K562 (cell line): ENCODE measurements at regions not wholly inside any gene's neighbourhood (a gene's known extent, or its start where the extent isn't known, plus 50 kb on each side); places are given as distances from the start of the nearest gene placed in this dataset.

Experiments
- CHD7 ChIP-seq: fragments of 200-600 bp; sonication (generic); IDR thresholded peaks from one replicate; pipeline ENCODE4 v1.6.1; 2012; ENCODE audit warnings: mild to moderate bottlenecking, low read depth, low read length, inconsistent platforms
- CTCF ChIP-seq, 3 experiments: IDR thresholded peaks in 2 of 3; conservative IDR thresholded peaks in 1 of 3; 2 replicates each; pipeline ENCODE4 v1.5.1; 2011 to 2012; ENCODE audit warnings: low read length in 3 of 3, mild to moderate bottlenecking in 3 of 3, control low read depth in 2 of 3, improper control_type of control experiment in 1 of 3, inconsistent platforms in 1 of 3, low read depth in 1 of 3, mixed read lengths in 1 of 3, moderate library complexity in 1 of 3; ENCODE audit not compliant: insufficient read depth in 2 of 3
- FOSL1 ChIP-seq: fragments of 200-800 bp; sonication (Bioruptor generic); conservative IDR thresholded peaks from 2 replicates; pipeline ENCODE4 v1.6.1; 2016; ENCODE audit warnings: missing genetic modification characterization, missing compliant biosample characterization
- GABPA ChIP-seq: fragments of 200-800 bp; sonication (Bioruptor generic); conservative IDR thresholded peaks from 2 replicates; pipeline ENCODE4 v1.6.1; 2016; ENCODE audit warnings: low read depth, missing genetic modification characterization, missing compliant biosample characterization
- GTF2E2 ChIP-seq: fragments of 200-800 bp; sonication (Bioruptor generic); IDR thresholded peaks from 2 replicates; pipeline ENCODE4 v1.6.1; 2016; ENCODE audit warnings: missing genetic modification characterization, missing compliant biosample characterization
- MCM3 ChIP-seq: fragments of 450-650 bp; IDR thresholded peaks from 2 replicates; pipeline ENCODE4 v1.6.1; 2016
- TBL1XR1 ChIP-seq, 2 experiments: IDR thresholded peaks; 2 replicates each; pipeline ENCODE4 v1.6.1; 2012; ENCODE audit warnings: improper control_type of control experiment in 2 of 2, low read length in 2 of 2, mild to moderate bottlenecking in 1 of 2
- ZNF121 ChIP-seq: sonication (generic); formaldehyde crosslinking; conservative IDR thresholded peaks from 2 replicates; pipeline ENCODE4 v1.8.0; 2022; ENCODE audit warnings: missing genetic modification reagents

DNA sequence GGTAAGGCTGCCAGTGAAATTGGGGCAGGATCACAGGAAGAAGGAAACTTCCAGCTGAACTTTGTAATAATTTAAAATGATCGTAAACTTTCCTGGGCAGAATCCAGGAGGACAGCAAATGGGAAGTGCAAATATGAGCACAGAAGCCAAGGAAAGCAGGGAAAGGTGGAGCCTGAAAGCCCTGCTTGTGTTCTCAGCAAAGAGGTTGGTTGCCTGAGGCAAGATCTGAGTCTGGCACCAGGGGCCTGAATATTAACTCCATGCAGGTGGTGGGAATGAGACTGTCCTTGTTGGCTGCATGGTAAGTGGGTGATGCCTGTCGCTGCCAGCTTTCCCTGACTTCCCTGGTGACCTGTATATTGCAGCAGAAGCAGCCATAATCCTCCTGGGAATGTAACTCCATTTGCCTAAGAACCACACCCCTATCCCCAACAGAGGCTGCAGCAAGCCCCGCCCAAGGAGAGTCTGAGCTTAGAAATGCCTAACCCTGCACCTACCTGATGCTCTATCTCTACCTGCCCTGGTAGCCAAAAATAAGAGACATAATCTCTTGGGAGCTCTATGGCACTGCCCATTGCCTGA, 132.0 kb upstream of the HDX start:
- TF ChIP-seq CTCF (IDR thresholded peaks at IDR 0.05 in 2 of 3, conservative IDR thresholded peaks at IDR 0.05 in 1 of 3; ENCODE audit: insufficient read depth in 2 of 3, low read depth in 1 of 3, low read length in 3 of 3) (no peak), ZNF121 (CRISPR knock-in tag) (no peak), TBL1XR1 (IDR thresholded peaks at IDR 0.05; ENCODE audit: low read length in 2 of 2) (no peak), MCM3 (no peak), GTF2E2 (tag) (no peak), GABPA (no peak), FOSL1 (tag) (no peak), CHD7 (no peak)
